CD14-positive monocyte (primary cell): ENCODE measurements at regions not wholly inside any gene's neighbourhood (a gene's known extent, or its start where the extent isn't known, plus 50 kb on each side); places are given as distances from the start of the nearest gene placed in this dataset.

ENCODE experiments used
- DNase-seq, 3 donors: peaks; one replicate each; pipeline ENCODE4 v3.0.0-alpha.2; 2011 to 2022
- H2AFZ ChIP-seq: 2 replicates; pipeline ENCODE4 v1.6.0; 2012; ENCODE audit warnings: mild to moderate bottlenecking, low read depth, low read length, inconsistent platforms; ENCODE audit not compliant: insufficient read depth, poor library complexity, severe bottlenecking
- H3K27ac ChIP-seq, 2 donors: 1 replicate in 1 of 2; 2 replicates in 1 of 2; pipeline ENCODE4 v1.5.1; 2012 to 2013; ENCODE audit warnings: low read length in 2 of 2, control low read depth in 1 of 2, inconsistent platforms in 1 of 2, low read depth in 1 of 2, mild to moderate bottlenecking in 1 of 2
- H3K27me3 ChIP-seq, 2 donors: one replicate each; pipeline versions ENCODE4 v1.6.0 to v1.6.1; 2011 to 2013; ENCODE audit warnings: low read length in 2 of 2; ENCODE audit not compliant: control insufficient read depth in 2 of 2, insufficient read depth in 2 of 2
- H3K36me3 ChIP-seq, 2 donors: replicated peaks in 1 of 2; 1 replicate in 1 of 2; 2 replicates in 1 of 2; pipeline versions ENCODE4 v1.5.1 to v1.6.1; 2012 to 2013; ENCODE audit warnings: low read length in 2 of 2, control low read depth in 1 of 2, inconsistent platforms in 1 of 2, mild to moderate bottlenecking in 1 of 2; ENCODE audit not compliant: insufficient read depth in 2 of 2, control insufficient read depth in 1 of 2
- H3K4me1 ChIP-seq, 2 donors: 1 replicate in 1 of 2; 2 replicates in 1 of 2; pipeline versions ENCODE4 v1.5.1 to v1.6.1; 2012 to 2013; ENCODE audit warnings: low read length in 2 of 2, control low read depth in 1 of 2, inconsistent platforms in 1 of 2, mild to moderate bottlenecking in 1 of 2, moderate library complexity in 1 of 2; ENCODE audit not compliant: insufficient read depth in 2 of 2, control insufficient read depth in 1 of 2
- H3K4me2 ChIP-seq: replicated peaks from 2 replicates; pipeline ENCODE3; 2012; ENCODE audit warnings: low read length, moderate library complexity, mild to moderate bottlenecking; ENCODE audit not compliant: poor library complexity, severe bottlenecking; ENCODE audit errors: extremely low read depth
- H3K4me3 ChIP-seq, 3 experiments: fragments of 200-600 bp in 1 of 3; sonication (generic) in 1 of 3; replicated peaks in 1 of 3; 1 replicate in 2 of 3; 2 replicates in 1 of 3; pipeline ENCODE4 v1.5.1; 2011 to 2013; ENCODE audit warnings: low read length in 3 of 3, mild to moderate bottlenecking in 3 of 3, control low read depth in 2 of 3, low read depth in 2 of 3, inconsistent platforms in 1 of 3, moderate library complexity in 1 of 3
- H3K79me2 ChIP-seq: 2 replicates; pipeline ENCODE4 v1.6.0; 2012; ENCODE audit warnings: mild to moderate bottlenecking, control low read depth, inconsistent platforms, low read length, moderate library complexity; ENCODE audit not compliant: insufficient read depth
- H3K9ac ChIP-seq: 2 replicates; pipeline ENCODE4 v1.6.0; 2017; ENCODE audit warnings: low read length, mild to moderate bottlenecking; ENCODE audit not compliant: insufficient read depth, poor library complexity, severe bottlenecking
- H3K9me3 ChIP-seq, 2 donors: replicated peaks in 1 of 2; 1 replicate in 1 of 2; 2 replicates in 1 of 2; pipeline versions ENCODE4 v1.5.1 to v1.6.1; 2012 to 2013; ENCODE audit warnings: low read length in 2 of 2, control low read depth in 1 of 2; ENCODE audit not compliant: control insufficient read depth in 1 of 2, insufficient read depth in 1 of 2
- H4K20me1 ChIP-seq: 2 replicates; pipeline ENCODE4 v1.6.0; 2012; ENCODE audit warnings: mild to moderate bottlenecking, low read length, control low read depth, moderate library complexity; ENCODE audit not compliant: insufficient read depth
- H3K27ac Mint-ChIP-seq, 7 donors: one replicate each; pipeline ENCODE4 v1.8.0; 2020; ENCODE audit warnings: mild to moderate bottlenecking in 7 of 7, mixed read lengths in 7 of 7, moderate library complexity in 6 of 7, inconsistent platforms in 2 of 7
- H3K27me3 Mint-ChIP-seq, 3 donors: one replicate each; pipeline ENCODE4 v1.8.0; 2021 to 2022; ENCODE audit warnings: low read depth in 3 of 3, mild to moderate bottlenecking in 3 of 3, mixed read lengths in 3 of 3, moderate library complexity in 3 of 3, inconsistent platforms in 1 of 3
- H3K36me3 Mint-ChIP-seq, 2 donors: one replicate each; pipeline ENCODE4 v1.8.0; 2020; ENCODE audit warnings: mixed read lengths in 2 of 2, inconsistent platforms in 1 of 2, mild to moderate bottlenecking in 1 of 2
- H3K4me1 Mint-ChIP-seq: one replicate; pipeline ENCODE4 v1.8.0; 2020; ENCODE audit warnings: mild to moderate bottlenecking, mixed read lengths
- H3K4me3 Mint-ChIP-seq, 2 donors: one replicate each; pipeline ENCODE4 v1.8.0; 2020; ENCODE audit warnings: mild to moderate bottlenecking in 2 of 2, mixed read lengths in 2 of 2, moderate library complexity in 1 of 2
- H3K9me3 Mint-ChIP-seq, 7 donors: one replicate each; pipeline ENCODE4 v1.8.0; 2020 to 2022; ENCODE audit warnings: mixed read lengths in 7 of 7, mild to moderate bottlenecking in 6 of 7, moderate library complexity in 6 of 7, inconsistent platforms in 2 of 7
- WGBS: methylation state at CpG from one replicate; pipeline ENCODE4 v1.1.5; 2013; ENCODE audit warnings: missing lambda C conversion rate; ENCODE audit not compliant: insufficient coverage; 5-methylcytosine and 5-hydroxymethylcytosine counted together
- intact Hi-C, 2 donors: fragments of 100-400 bp; cut with micrococcal nuclease; formaldehyde crosslinking; loops; one replicate each; pipeline versions ENCODE4 v1.15.0 to v1.15.1; 2023
- TF ChIP-seq, protein P1 (sequence below): fragments of 200-600 bp; IDR thresholded peaks from one replicate; pipeline ENCODE4 v1.8.0; 2022; ENCODE audit warnings: antibody characterized with exemption, mild to moderate bottlenecking

DNA sequence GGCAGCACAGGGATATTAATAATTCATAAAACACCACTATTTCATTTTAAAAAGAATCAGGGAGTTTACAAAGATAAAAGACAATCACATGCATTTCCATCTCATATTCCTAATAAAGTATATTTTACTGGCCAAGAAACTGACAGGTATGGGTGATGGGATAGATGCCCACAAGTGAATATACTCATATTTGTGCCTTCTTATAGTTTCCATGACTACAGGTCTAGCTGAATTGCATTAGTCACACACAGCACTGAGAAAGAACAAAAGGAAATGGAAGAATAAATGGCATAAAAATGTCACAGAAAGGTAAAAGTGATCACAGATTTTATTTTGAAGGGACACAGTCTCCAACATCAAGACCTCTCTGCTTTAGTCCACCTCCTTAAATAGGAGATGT is 193.5 kb downstream of the PLK2 start:
- no peaks in the 10 kb centered on the region for H3K36me3 ChIP-seq
- H3K27ac ChIP-seq, result no peak overlapping the region
- no peaks in the 10 kb centered on the region for H3K4me1 Mint-ChIP-seq
- TF ChIP-seq, protein P1, sequence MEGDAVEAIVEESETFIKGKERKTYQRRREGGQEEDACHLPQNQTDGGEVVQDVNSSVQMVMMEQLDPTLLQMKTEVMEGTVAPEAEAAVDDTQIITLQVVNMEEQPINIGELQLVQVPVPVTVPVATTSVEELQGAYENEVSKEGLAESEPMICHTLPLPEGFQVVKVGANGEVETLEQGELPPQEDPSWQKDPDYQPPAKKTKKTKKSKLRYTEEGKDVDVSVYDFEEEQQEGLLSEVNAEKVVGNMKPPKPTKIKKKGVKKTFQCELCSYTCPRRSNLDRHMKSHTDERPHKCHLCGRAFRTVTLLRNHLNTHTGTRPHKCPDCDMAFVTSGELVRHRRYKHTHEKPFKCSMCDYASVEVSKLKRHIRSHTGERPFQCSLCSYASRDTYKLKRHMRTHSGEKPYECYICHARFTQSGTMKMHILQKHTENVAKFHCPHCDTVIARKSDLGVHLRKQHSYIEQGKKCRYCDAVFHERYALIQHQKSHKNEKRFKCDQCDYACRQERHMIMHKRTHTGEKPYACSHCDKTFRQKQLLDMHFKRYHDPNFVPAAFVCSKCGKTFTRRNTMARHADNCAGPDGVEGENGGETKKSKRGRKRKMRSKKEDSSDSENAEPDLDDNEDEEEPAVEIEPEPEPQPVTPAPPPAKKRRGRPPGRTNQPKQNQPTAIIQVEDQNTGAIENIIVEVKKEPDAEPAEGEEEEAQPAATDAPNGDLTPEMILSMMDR, result no peak
- no peaks in the 10 kb centered on the region for H3K9me3 ChIP-seq
- no peak overlapping the region for H2AFZ ChIP-seq
- intact Hi-C loops, result no loop called here
- H3K27ac Mint-ChIP-seq, result no peak overlapping the region
- no peak overlapping the region for H3K4me3 Mint-ChIP-seq
- no peaks in the 10 kb centered on the region for H3K79me2 ChIP-seq
- no peaks in the 10 kb centered on the region for H3K27me3 ChIP-seq
- no peak overlapping the region for H3K4me2 ChIP-seq
- H4K20me1 ChIP-seq, result no peaks in the 10 kb centered on the region
- H3K9ac ChIP-seq, result no peak overlapping the region
- H3K36me3 Mint-ChIP-seq, result no peaks in the 10 kb centered on the region
- peaks cover 1 to 3% (median 2%) of the 10 kb centered on the region in 3 donors for H3K27me3 Mint-ChIP-seq
- H3K9me3 Mint-ChIP-seq, result peaks cover 0 to 6% (median 3%) of the 10 kb centered on the region in 7 donors
- H3K4me1 ChIP-seq, result no peaks in the 10 kb centered on the region
- H3K4me3 ChIP-seq, result no peak overlapping the region
- DNase-seq, result no peak

DNA sequence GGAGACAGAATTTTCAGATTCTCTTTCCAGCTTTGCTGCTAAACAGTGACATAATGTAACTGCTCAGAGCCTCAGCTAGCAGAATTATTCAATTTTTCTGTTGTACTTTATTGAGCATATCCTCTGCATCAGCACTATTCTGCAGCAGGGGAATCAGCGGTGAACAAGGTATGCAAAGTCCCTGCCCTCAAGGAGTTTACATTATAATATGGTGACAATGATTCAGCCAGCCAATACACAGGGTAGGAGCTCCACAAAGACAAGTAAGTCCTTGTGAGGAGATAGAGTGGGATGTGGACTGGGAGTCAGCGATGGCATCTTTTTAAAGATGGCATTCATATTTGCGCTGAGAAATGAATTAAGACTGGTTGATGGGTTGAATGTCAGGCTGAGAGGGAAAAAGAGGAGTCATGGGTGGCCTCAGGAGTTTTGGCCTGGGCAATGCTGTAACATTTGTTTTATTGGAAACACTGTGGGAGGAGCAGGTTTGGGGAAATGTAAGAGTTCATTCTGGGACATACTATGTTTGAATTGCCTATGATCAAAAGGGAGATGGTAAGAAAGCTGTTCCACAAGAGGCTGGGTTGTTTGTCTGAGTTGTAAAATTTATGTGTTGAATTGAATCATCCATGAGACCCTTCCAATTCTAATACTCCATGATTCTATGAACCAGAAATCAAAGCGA is 194.5 kb downstream of the PLK2 start:
- Histone ChIP-seq H3K4me3 (no peak overlapping the region), H3K36me3 (no peaks in the 10 kb centered on the region), H3K9me3 (no peaks in the 10 kb centered on the region), H3K9ac (no peak overlapping the region), H2AFZ (no peak overlapping the region), H3K27me3 (no peaks in the 10 kb centered on the region), H3K79me2 (no peaks in the 10 kb centered on the region), H3K4me1 (no peaks in the 10 kb centered on the region), H3K4me2 (no peak overlapping the region), H3K27ac (no peak overlapping the region), H4K20me1 (no peaks in the 10 kb centered on the region)
- TF ChIP-seq, protein P1, result no peak
- DNase-seq, result no peak
- Mint-ChIP-seq H3K9me3 (peaks cover 0 to 7% (median 3%) of the 10 kb centered on the region in 7 donors), H3K27me3 (peaks cover 1 to 3% (median 2%) of the 10 kb centered on the region in 3 donors), H3K36me3 (no peaks in the 10 kb centered on the region), H3K27ac (no peak overlapping the region), H3K4me1 (no peaks in the 10 kb centered on the region), H3K4me3 (no peak overlapping the region)
- intact Hi-C loops, result no loop called here
- 91% methylated on average over 2 of the region's 4 CpGs for WGBS
